Activated effector memory CD4-positive, alpha-beta T cell treated with anti-CD3 and anti-CD28 coated beads, Interleukin-2, amount 50 U/mL, for 16 hours (primary cell): ENCODE measurements at regions not wholly inside any gene's neighbourhood (a gene's known extent, or its start where the extent isn't known, plus 50 kb on each side); places are given as distances from the start of the nearest gene placed in this dataset.

ENCODE experiments used
- DNase-seq: peaks from one replicate; pipeline ENCODE4 v3.0.0-alpha.2; 2020

DNA sequence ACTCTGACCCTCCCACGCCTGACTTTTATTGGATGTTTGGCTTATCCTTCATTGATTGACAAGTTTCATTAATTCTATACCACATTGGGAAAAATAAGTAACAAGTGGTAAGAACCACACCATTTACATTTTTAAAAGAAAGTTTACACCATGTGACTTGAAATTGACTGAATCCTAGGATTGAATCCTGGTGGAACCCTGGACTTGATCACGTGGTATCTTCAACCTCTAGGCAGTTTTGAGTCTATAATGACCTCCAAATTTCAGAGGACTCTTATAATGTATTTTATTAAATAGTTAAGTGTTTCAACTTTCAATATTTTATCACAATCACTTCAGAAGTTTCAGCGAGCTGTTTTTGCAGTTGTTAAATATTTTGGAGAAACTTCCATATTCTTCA lies 172.0 kb downstream of the SLC6A15 start:
- no peak for DNase-seq

DNA sequence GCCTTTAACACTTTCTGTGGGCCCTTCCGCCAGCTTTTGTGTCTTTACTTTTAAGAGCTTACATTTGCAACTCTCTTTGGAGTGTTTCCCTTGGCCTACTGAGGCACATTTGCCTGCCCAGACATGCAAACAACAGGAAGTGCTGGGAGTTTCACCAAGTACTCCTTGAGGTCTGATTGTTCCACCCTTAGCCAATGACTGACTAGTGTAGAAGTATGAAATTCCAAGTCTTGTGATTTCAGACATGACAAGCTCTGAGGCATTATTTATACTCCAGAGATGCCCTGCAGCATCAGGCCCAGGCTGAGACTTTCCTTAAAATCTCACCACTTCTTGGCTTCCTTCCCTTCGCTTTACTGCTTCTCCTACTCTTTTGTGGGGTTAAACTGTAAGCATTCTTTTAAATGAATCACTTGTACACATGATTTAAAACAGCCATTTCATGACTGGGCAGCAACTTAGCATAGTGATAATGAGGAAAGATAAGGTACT lies 174.1 kb downstream of the SLC6A15 start:
- no peak for DNase-seq

- DNase-seq = no peak
Observed at GRCh38 chr12:84732828-84733340, 179.7 kb downstream of the SLC6A15 start.

- DNase-seq = no peak
Observed at GRCh38 chr12:84730561-84731162, 181.9 kb downstream of the SLC6A15 start.

GRCh38 chr12:84727961-84728360 lies 184.6 kb downstream of the SLC6A15 start:
- no peak for DNase-seq

GRCh38 chr12:84726780-84727179 lies 185.8 kb downstream of the SLC6A15 start:
- DNase-seq = no peak

DNA sequence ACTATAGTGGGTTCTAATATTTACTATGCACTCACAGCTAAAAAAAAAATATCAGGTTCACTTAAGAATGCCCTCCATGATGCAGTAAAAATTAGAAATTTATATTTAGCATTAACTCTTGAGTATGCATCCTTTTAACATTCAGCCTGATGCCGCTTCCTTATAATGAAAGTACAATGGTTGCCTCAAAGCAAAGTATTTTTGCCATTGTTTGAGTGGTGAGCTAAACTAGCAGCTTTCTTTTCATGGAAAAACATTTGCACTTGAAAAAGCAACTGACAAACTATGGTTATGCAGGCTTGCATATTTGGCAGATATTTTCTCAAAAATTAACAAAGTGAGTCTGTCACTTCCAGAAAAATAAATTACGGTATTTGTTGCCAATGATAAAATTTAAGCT lies 188.6 kb downstream of the SLC6A15 start:
- DNase-seq = no peak

DNA sequence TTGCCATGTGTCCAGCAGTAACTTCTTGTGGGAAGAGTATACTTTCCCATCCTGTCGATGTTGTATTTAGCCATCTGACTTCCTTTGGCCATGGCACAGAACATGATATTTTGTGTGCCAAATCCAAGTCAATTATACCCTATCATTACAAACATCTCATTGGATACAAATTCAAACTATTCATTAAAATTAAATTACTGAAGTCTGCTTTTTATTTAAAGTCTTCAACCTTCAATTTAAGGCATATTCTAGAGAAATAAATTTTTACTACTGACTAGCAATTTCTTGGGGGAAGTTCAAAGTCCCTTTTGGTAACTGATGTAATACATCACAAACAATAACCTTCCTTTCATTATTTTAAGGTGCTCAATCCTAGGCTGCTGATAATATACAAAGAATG lies 192.6 kb downstream of the SLC6A15 start:
- DNase-seq = no peak

DNA sequence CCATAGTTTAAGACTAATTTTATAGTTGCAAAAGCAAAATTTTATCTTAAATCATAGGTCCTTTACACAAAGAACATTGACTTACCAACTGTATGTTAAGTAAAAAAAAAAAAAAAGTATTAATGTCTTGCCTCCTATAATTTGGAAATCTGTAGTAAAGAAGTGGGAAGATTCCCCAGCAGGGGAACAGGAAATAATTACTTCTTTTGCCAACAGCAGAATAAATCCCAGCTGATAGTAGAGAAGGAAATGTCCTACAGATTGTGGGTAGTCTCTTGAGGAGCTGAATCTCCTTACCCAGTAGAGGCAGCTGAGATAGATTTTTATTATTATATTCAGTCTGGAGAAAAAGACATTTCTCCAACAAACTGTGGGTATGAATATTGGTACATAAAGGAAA lies 193.7 kb downstream of the SLC6A15 start:
- DNase-seq = no peak

- DNase-seq = no peak
Observed at GRCh38 chr12:84712747-84713146, 199.9 kb downstream of the SLC6A15 start.

DNA sequence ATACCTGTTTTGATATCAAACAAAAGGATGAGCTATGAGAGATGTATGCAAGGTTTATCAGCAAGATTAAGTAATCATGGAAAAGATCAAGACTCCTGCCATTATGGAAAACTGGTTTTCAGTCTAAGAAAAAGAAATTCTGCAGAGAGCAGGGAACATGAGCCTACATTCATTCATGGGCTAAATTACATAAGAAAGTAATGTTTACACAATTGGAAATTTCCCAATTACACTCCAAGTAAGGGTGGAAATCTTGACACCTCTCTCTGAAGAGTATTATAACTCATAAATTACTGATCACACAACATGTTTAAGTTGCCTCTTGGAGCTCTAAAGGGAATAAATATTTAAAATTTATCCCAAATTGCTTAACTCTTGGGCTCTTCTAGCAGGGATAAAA lies 206.2 kb downstream of the SLC6A15 start:
- no peak for DNase-seq

DNA sequence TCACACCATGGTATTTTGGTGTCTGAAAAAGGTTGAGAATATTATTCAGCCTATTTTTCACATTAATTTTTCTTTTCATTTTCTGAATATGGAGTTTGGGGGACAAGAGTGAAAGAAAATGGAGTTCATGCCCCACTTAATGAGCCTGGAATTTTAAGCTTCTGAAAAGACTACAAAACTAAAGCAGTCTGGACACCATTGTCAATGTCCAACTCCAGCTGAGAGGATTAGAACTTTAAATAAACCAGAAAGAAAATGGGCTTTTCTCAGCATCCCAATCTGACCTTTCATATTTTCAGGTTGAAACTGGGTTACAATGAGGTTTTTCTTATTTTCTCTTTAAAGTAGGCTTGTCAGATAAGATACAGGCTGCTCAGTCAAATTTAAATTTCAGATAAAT lies 207.7 kb downstream of the SLC6A15 start:
- no peak for DNase-seq

GRCh38 chr12:84702001-84702400 lies 210.6 kb downstream of the SLC6A15 start:
- no peak for DNase-seq

GRCh38 chr12:84701041-84701440 lies 211.6 kb downstream of the SLC6A15 start:
- DNase-seq = no peak

- DNase-seq = no peak
Observed at GRCh38 chr12:84698576-84699333, 213.8 kb downstream of the SLC6A15 start.

GRCh38 chr12:84696908-84697540 lies 215.6 kb downstream of the SLC6A15 start:
- no peak for DNase-seq

DNA sequence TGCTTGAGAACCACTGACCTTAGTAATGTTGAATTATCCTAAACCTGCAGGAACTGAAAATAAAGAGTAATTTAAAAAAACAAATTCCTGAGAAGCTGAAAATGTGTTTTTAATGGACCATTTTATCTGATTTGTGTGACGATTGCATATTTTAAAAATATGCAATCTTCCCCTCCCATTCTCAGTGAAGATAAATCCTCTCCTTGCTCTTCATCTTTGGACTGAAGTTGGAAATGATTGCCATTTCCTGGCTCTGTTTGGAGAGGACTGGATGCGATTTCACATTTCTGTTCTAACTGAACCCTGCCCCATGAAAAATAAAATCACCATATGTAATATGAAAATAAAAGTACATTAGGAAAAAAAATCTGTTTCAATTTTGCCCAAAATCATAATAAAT lies 216.3 kb downstream of the SLC6A15 start:
- DNase-seq = no peak

GRCh38 chr12:84694116-84694515 lies 218.5 kb downstream of the SLC6A15 start:
- DNase-seq = no peak

DNA sequence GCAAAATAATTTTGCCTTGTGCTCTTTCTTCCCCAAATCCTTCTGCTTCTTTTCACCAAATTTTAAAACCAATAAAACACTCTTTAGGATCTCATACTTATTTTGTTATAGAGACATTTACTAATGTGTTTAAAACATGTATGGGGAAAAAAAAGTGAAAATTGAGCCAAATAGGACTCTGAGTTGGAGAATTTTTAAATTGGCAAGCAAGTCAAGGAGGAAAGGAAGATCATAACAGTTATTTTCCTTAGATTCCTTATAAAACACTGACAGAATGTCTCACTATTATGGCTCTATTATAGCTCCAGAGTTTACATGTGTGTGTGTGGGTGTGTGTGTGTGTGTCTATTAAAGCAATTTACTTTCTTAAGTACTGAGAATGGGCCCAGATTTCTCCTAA lies 220.5 kb downstream of the SLC6A15 start:
- no peak for DNase-seq

- no peak for DNase-seq
Observed at GRCh38 chr12:84691266-84691665, 221.3 kb downstream of the SLC6A15 start.

DNA sequence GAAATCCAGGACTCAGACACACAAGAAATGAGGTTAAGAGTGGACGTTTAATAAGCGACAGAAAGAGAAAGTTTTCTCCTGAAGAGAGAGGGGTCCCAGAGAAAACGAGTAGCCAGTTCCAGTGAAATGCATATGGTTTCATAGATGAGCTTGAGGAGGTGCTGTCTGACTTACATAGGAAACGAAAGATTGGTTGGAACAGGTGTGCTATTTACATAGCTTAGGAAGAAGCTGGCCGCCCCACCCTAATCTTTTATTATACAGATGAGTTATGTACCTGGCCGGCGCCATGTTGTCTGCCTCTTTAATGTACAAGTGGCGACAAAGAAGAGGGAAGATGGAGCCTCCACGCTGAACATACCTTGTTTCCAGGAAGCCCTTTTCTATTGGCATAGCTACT lies 223.0 kb downstream of the SLC6A15 start:
- no peak for DNase-seq

GRCh38 chr12:84685379-84685778 lies 227.2 kb downstream of the SLC6A15 start:
- DNase-seq = no peak

- DNase-seq = no peak
Observed at GRCh38 chr12:84676787-84677186, 235.8 kb downstream of the SLC6A15 start.

DNA sequence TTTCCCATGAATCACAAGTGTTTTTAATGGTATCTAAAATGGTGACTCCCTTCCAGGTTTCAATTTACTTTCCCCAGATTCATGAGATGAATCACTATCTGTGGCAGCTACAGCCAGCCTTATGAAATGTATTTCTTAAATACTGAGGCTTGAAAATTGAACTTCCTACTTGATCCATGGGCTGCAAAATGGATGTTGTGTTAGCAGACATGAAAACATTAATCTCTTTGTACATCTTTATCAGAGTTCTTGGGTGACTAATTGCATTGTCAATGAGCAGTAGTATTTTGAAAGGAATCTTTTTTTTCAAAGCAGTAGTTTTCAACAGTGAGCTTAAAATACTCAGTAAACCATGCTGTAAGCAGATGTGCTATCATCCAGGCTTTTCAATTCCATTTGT lies 250.8 kb downstream of the SLC6A15 start:
- DNase-seq = no peak
